Glutamatergic neuron (in vitro differentiated cells): ENCODE measurements at regions not wholly inside any gene's neighbourhood (a gene's known extent, or its start where the extent isn't known, plus 50 kb on each side); places are given as distances from the start of the nearest gene placed in this dataset.

Experiments used
- DNase-seq: peaks from one replicate; pipeline ENCODE4 v3.0.0; 2022
- H3K27ac Mint-ChIP-seq: one replicate; pipeline ENCODE4 v1.8.0; 2020; ENCODE audit warnings: mild to moderate bottlenecking, mixed read lengths, inconsistent platforms; ENCODE audit not compliant: unreplicated experiment
- H3K27me3 Mint-ChIP-seq: one replicate; pipeline ENCODE4 v1.8.0; 2020; ENCODE audit warnings: mild to moderate bottlenecking, moderate library complexity, mixed read lengths, inconsistent platforms; ENCODE audit not compliant: unreplicated experiment
- H3K36me3 Mint-ChIP-seq: one replicate; pipeline ENCODE4 v1.8.0; 2020; ENCODE audit warnings: mild to moderate bottlenecking, mixed read lengths, inconsistent platforms; ENCODE audit not compliant: unreplicated experiment
- H3K4me1 Mint-ChIP-seq: one replicate; pipeline ENCODE4 v1.8.0; 2020; ENCODE audit warnings: mild to moderate bottlenecking, low read depth, mixed read lengths, inconsistent platforms; ENCODE audit not compliant: unreplicated experiment
- H3K4me3 Mint-ChIP-seq: one replicate; pipeline ENCODE4 v1.8.0; 2020; ENCODE audit warnings: mild to moderate bottlenecking, mixed read lengths, inconsistent platforms; ENCODE audit not compliant: unreplicated experiment
- H3K9me3 Mint-ChIP-seq: one replicate; pipeline ENCODE4 v1.8.0; 2020; ENCODE audit warnings: mild to moderate bottlenecking, moderate library complexity, mixed read lengths, inconsistent platforms; ENCODE audit not compliant: unreplicated experiment
- CTCF ChIP-seq: fragments of 200-600 bp; sonication (generic); IDR thresholded peaks from one replicate; pipeline ENCODE4 v1.5.0; 2021; ENCODE audit not compliant: partially characterized antibody, unreplicated experiment

DNA sequence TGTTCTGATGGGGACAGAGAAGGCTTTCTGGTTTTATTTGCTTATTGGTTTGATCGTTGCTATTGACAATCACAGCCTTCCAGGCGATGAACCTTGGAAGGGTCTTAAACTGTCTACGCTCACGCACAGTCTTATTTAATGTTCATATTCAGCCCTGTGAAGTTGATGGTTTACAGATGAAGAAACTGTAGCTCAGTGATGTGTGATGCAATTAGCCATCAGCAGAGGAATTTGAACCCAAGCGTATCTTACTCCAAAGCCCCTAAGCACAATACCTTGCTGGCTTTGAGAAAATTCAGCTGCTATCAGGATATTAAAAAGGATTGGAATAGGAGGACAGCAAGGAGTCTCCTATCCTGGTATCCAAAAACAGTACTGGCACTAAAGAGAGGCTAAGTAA lies 77.1 kb upstream of the CALM2 start:
- no peak for TF ChIP-seq CTCF
- Mint-ChIP-seq H3K27ac (no peak overlapping the region), H3K4me1 (peaks cover 14% of the 10 kb centered on the region), H3K9me3 (peaks cover 2% of the 10 kb centered on the region), H3K27me3 (peaks cover 4% of the 10 kb centered on the region), H3K4me3 (no peak overlapping the region), H3K36me3 (no peaks in the 10 kb centered on the region)
- DNase-seq, result no peak

GRCh38 chr2:47251404-47251675 lies 75.0 kb upstream of the CALM2 start:
- Mint-ChIP-seq H3K27ac (no peak overlapping the region), H3K9me3 (peaks cover 2% of the 10 kb centered on the region), H3K4me1 (peaks cover 14% of the 10 kb centered on the region), H3K36me3 (no peaks in the 10 kb centered on the region), H3K27me3 (peaks cover 4% of the 10 kb centered on the region), H3K4me3 (no peak overlapping the region)
- no peak for TF ChIP-seq CTCF
- DNase-seq, result no peak

GRCh38 chr2:47250586-47251403 lies 74.5 kb upstream of the CALM2 start:
- H3K4me3 Mint-ChIP-seq, result no peak overlapping the region
- TF ChIP-seq CTCF, result no peak
- DNase-seq, result no peak
- H3K27me3 Mint-ChIP-seq, result peaks cover 3% of the 10 kb centered on the region
- peaks cover 2% of the 10 kb centered on the region for H3K9me3 Mint-ChIP-seq
- no peaks in the 10 kb centered on the region for H3K36me3 Mint-ChIP-seq
- H3K4me1 Mint-ChIP-seq, result peaks cover 14% of the 10 kb centered on the region
- no peak overlapping the region for H3K27ac Mint-ChIP-seq

DNA sequence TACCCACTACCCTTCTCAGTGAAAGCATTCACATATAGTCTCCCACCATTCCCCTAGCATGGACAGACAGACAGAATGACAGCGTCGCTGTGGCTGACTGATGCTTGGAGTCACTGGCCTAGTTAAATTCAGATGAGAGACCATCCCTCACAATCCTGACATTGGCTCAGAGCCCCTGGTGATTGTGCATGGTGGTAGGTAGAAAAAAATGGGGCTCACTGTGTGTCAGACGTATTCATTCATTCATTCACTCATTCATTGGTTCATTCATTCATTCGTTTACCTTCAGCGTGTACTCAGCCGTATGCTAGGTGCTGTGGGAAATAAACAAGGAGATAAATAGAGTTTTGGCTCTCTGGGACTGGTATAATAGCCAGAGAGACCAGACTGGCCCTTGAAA lies 73.6 kb upstream of the CALM2 start:
- peaks cover 14% of the 10 kb centered on the region for H3K4me1 Mint-ChIP-seq
- no peaks in the 10 kb centered on the region for H3K36me3 Mint-ChIP-seq
- peak overlapping the region; percentile 5 for H3K4me3 Mint-ChIP-seq
- DNase-seq, result no peak
- H3K9me3 Mint-ChIP-seq, result peaks cover 2% of the 10 kb centered on the region
- peak overlapping the region; percentile 5 for H3K27ac Mint-ChIP-seq
- TF ChIP-seq CTCF, result no peak
- H3K27me3 Mint-ChIP-seq, result peaks cover 3% of the 10 kb centered on the region

- H3K9me3 Mint-ChIP-seq, result peaks cover 2% of the 10 kb centered on the region
- peak; percentile 41 for DNase-seq
- peaks cover 14% of the 10 kb centered on the region for H3K4me1 Mint-ChIP-seq
- no peaks in the 10 kb centered on the region for H3K36me3 Mint-ChIP-seq
- no peaks in the 10 kb centered on the region for H3K27me3 Mint-ChIP-seq
- TF ChIP-seq CTCF, result no peak
- peak overlapping the region; percentile 5 for H3K4me3 Mint-ChIP-seq
- peak overlapping the region; percentile 5 for H3K27ac Mint-ChIP-seq
These were observed 73.0 kb upstream of the CALM2 start for GRCh38 chr2:47249157-47249900.
